Ovary (tissue), 3 donors: ENCODE measurements at regions not wholly inside any gene's neighbourhood (a gene's known extent, or its start where the extent isn't known, plus 50 kb on each side); places are given as distances from the start of the nearest gene placed in this dataset.

ENCODE experiments used
- EP300 ChIP-seq: sonication (generic); formaldehyde crosslinking; IDR thresholded peaks from one replicate; pipeline ENCODE4 v1.6.1; 2017; ENCODE audit warnings: antibody characterized with exemption
- POLR2A ChIP-seq: fragments of 450-650 bp; IDR thresholded peaks from one replicate; pipeline ENCODE4 v1.6.1; 2017; ENCODE audit warnings: antibody characterized with exemption, mild to moderate bottlenecking, moderate library complexity
- TF ChIP-seq, protein P1 (sequence below), 3 donors: fragments of 450-650 bp in 2 of 3; fragments of 200-600 bp in 1 of 3; IDR thresholded peaks; one replicate each; pipeline versions ENCODE4 v1.5.1 to v1.8.0; 2016 to 2022; ENCODE audit warnings: antibody characterized with exemption in 3 of 3, mild to moderate bottlenecking in 1 of 3
- donor health status: DM: no; HTN: no; CAD: no.

DNA sequence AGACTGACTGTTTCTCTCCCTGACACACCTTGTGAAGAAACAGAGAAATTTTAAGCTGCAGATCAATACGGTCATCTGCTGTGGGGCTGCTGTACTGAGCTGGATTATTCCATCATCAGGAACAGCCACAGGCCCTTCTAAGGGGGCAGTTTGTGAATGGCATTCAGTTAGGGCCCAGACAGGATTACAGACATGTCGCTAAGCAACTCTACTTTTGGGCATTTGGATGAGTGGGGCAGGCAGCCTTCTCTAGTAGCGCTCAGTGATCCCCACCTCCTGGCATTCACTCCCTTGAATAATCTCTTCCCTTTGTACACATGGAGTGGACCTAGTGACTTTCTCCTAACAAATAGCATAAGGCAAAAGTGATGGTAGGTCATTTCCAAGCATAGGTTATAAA is 144.4 kb upstream of the RARB start:
- TF ChIP-seq, protein P1, sequence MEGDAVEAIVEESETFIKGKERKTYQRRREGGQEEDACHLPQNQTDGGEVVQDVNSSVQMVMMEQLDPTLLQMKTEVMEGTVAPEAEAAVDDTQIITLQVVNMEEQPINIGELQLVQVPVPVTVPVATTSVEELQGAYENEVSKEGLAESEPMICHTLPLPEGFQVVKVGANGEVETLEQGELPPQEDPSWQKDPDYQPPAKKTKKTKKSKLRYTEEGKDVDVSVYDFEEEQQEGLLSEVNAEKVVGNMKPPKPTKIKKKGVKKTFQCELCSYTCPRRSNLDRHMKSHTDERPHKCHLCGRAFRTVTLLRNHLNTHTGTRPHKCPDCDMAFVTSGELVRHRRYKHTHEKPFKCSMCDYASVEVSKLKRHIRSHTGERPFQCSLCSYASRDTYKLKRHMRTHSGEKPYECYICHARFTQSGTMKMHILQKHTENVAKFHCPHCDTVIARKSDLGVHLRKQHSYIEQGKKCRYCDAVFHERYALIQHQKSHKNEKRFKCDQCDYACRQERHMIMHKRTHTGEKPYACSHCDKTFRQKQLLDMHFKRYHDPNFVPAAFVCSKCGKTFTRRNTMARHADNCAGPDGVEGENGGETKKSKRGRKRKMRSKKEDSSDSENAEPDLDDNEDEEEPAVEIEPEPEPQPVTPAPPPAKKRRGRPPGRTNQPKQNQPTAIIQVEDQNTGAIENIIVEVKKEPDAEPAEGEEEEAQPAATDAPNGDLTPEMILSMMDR (IDR thresholded peaks at IDR 0.05) = no peak
- no peak for TF ChIP-seq POLR2A
- TF ChIP-seq EP300 = no peak
